GM23338 (cell line): ENCODE measurements at regions not wholly inside any gene's neighbourhood (a gene's known extent, or its start where the extent isn't known, plus 50 kb on each side); places are given as distances from the start of the nearest gene placed in this dataset.
A peak's percentile ranks its signal among the peaks of the same experiment; 100 is the strongest.

Experiments
- ATAC-seq: fragments of 200-7000 bp; cut with Tn5 transposase; 3 replicates; pipeline ENCODE4 v1.9.1; 2020
- DNase-seq: peaks from one replicate; pipeline ENCODE4 v3.0.0-alpha.2; 2015; ENCODE audit warnings: low spot score
- H2AFZ ChIP-seq: fragments of 200-600 bp; sonication (generic); 2 replicates; pipeline ENCODE4 v1.8.0; 2016; ENCODE audit warnings: antibody characterized with exemption, mild to moderate bottlenecking, moderate library complexity
- H3F3A ChIP-seq: fragments of 200-600 bp; sonication (generic); replicated peaks from 2 replicates; pipeline ENCODE4 v1.8.0; 2017; ENCODE audit warnings: antibody characterized with exemption, mixed run types, low read depth
- H3K27ac ChIP-seq: fragments of 200-600 bp; sonication (generic); 2 replicates; pipeline ENCODE4 v1.6.1; 2016; ENCODE audit warnings: low read depth
- H3K27me3 ChIP-seq: fragments of 200-600 bp; sonication (generic); 2 replicates; pipeline ENCODE4 v1.8.0; 2016; ENCODE audit warnings: mild to moderate bottlenecking, mixed run types, moderate library complexity; ENCODE audit not compliant: insufficient read depth
- H3K36me3 ChIP-seq: fragments of 200-600 bp; sonication (generic); 2 replicates; pipeline ENCODE4 v1.8.0; 2016; ENCODE audit warnings: mild to moderate bottlenecking; ENCODE audit not compliant: insufficient read depth
- H3K4me1 ChIP-seq: fragments of 200-600 bp; sonication (generic); 2 replicates; pipeline ENCODE4 v1.8.0; 2016; ENCODE audit warnings: mild to moderate bottlenecking, moderate library complexity; ENCODE audit not compliant: insufficient read depth
- H3K4me2 ChIP-seq: fragments of 200-600 bp; sonication (generic); 2 replicates; pipeline ENCODE4 v1.7.1; 2017; ENCODE audit warnings: mixed run types
- H3K4me3 ChIP-seq: fragments of 200-600 bp; sonication (generic); 2 replicates; pipeline ENCODE4 v1.6.1; 2016; ENCODE audit warnings: mixed run types
- H3K79me2 ChIP-seq: fragments of 200-600 bp; sonication (generic); replicated peaks from 2 replicates; pipeline ENCODE4 v1.8.0; 2017; ENCODE audit warnings: mild to moderate bottlenecking; ENCODE audit not compliant: insufficient read depth
- H3K9me2 ChIP-seq: fragments of 200-600 bp; sonication (generic); 2 replicates; pipeline ENCODE4 v1.8.0; 2017; ENCODE audit not compliant: insufficient read depth
- H4K20me1 ChIP-seq: fragments of 200-600 bp; sonication (generic); replicated peaks from 2 replicates; pipeline ENCODE4 v1.8.0; 2017; ENCODE audit warnings: mild to moderate bottlenecking; ENCODE audit not compliant: insufficient read depth
- H3K27ac Mint-ChIP-seq: 2 replicates; pipeline ENCODE4 v1.8.0; 2020; ENCODE audit warnings: inconsistent platforms, mild to moderate bottlenecking, moderate library complexity, mixed read lengths
- H3K27me3 Mint-ChIP-seq: 3 replicates; pipeline ENCODE4 v1.8.0; 2022; ENCODE audit warnings: low read depth, mild to moderate bottlenecking, moderate library complexity, mixed read lengths, inconsistent platforms; ENCODE audit not compliant: insufficient read depth, poor library complexity
- H3K36me3 Mint-ChIP-seq: 3 replicates; pipeline ENCODE4 v1.8.0; 2021; ENCODE audit warnings: low read depth, mild to moderate bottlenecking, inconsistent platforms, moderate library complexity, mixed read lengths
- H3K4me1 Mint-ChIP-seq: 3 replicates; pipeline ENCODE4 v1.8.0; 2020; ENCODE audit warnings: mild to moderate bottlenecking, inconsistent platforms, mixed read lengths
- H3K4me3 Mint-ChIP-seq: 3 replicates; pipeline ENCODE4 v1.8.0; 2021; ENCODE audit warnings: moderate library complexity, mild to moderate bottlenecking, inconsistent platforms, mixed read lengths
- H3K9me3 Mint-ChIP-seq: 3 replicates; pipeline ENCODE4 v1.8.0; 2020; ENCODE audit warnings: moderate library complexity, mild to moderate bottlenecking, inconsistent platforms, mixed read lengths
- CREB1 ChIP-seq: fragments of 250-450 bp; sonication (Bioruptor Pico); IDR thresholded peaks from 2 replicates; pipeline ENCODE4 v1.5.0; 2020; ENCODE audit warnings: low read depth, mild to moderate bottlenecking, moderate library complexity
- EZH2 ChIP-seq: fragments of 200-600 bp; sonication (generic); IDR thresholded peaks from one replicate; pipeline ENCODE4 v1.8.0; 2017; ENCODE audit warnings: antibody characterized with exemption, mild to moderate bottlenecking, low read depth; ENCODE audit not compliant: unreplicated experiment
- EZH2phosphoT487 ChIP-seq: fragments of 200-600 bp; sonication (generic); IDR thresholded peaks from one replicate; pipeline ENCODE4 v1.8.1; 2018; ENCODE audit warnings: antibody characterized with exemption; ENCODE audit not compliant: unreplicated experiment
- JUNB ChIP-seq: IDR thresholded peaks from one replicate; pipeline ENCODE4 v1.6.1; 2016; ENCODE audit warnings: antibody characterized with exemption; ENCODE audit not compliant: unreplicated experiment
- NANOG ChIP-seq: IDR thresholded peaks from 2 replicates; pipeline ENCODE4 v1.6.1; 2016; ENCODE audit warnings: antibody characterized with exemption, borderline replicate concordance
- POLR2AphosphoS5 ChIP-seq: IDR thresholded peaks from 2 replicates; pipeline ENCODE4 v1.6.1; 2016; ENCODE audit warnings: antibody characterized with exemption, low read depth
- STAT1 ChIP-seq: IDR thresholded peaks from one replicate; pipeline ENCODE4 v1.6.1; 2016; ENCODE audit warnings: antibody characterized with exemption; ENCODE audit not compliant: unreplicated experiment
- ZNF114 ChIP-seq: fragments of 250-450 bp; sonication (Bioruptor Pico); IDR thresholded peaks from 2 replicates; pipeline ENCODE4 v1.5.0; 2020; ENCODE audit warnings: mild to moderate bottlenecking, moderate library complexity
- ZNF331 ChIP-seq: fragments of 250-450 bp; sonication (Bioruptor Pico); IDR thresholded peaks from 2 replicates; pipeline ENCODE4 v1.5.0; 2020; ENCODE audit warnings: low read depth, mild to moderate bottlenecking, moderate library complexity
- TF ChIP-seq, protein P1 (sequence below), 2 experiments: fragments of 200-600 bp in 1 of 2; sonication (generic) in 1 of 2; conservative IDR thresholded peaks; 2 replicates each; pipeline versions ENCODE4 v1.5.1 to v1.6.1; 2016 to 2017; ENCODE audit warnings: antibody characterized with exemption in 2 of 2, low read depth in 2 of 2, mild to moderate bottlenecking in 2 of 2, moderate library complexity in 1 of 2
- TF ChIP-seq, protein P2 (sequence below): IDR thresholded peaks from 2 replicates; pipeline ENCODE4 v1.6.1; 2016; ENCODE audit warnings: antibody characterized with exemption
- TF ChIP-seq, protein P3 (sequence below): IDR thresholded peaks from one replicate; pipeline ENCODE4 v1.6.1; 2018; ENCODE audit warnings: antibody characterized with exemption; ENCODE audit not compliant: unreplicated experiment

DNA sequence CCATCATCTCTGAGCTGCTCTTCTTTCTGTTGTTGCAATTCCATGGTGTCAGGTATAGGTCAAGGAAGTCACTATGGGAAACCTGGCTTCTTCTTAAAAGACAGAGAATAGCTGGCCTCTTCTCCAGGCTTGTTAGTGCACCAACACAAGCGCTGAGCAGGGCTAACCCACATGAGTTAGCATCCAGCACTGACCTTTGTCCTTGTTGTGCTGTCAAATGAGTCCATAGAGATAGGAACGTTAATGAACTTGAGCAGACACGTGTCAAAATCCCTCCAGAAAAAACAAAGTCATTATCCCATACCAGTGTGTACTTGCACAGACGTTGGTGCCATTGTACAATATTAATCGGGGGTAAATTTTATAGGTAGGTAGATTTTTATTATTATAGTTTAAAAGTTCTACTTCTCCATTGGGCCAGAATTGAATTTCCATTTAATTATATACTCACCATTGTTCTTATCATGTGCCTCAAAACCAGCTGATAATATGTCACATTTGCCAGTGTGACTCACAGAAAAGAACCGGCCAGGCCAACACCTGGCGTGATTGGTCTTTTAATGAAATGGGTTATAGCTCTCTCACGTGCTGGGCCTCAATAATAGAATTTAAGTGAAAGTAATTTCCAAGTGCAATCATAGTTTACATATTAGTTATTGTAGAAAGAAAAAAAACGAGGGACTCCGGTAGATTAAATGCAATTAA lies 468.8 kb upstream of the MGMT start:
- Histone ChIP-seq H3K9me2 (no peaks in the 10 kb centered on the region), H3K36me3 (no peaks in the 10 kb centered on the region), H3K4me2 (no peak overlapping the region), H3K27ac (no peak overlapping the region), H3K27me3 (no peaks in the 10 kb centered on the region), H3F3A (no peaks in the 10 kb centered on the region), H3K79me2 (no peaks in the 10 kb centered on the region), H2AFZ (no peak overlapping the region), H3K4me1 (no peaks in the 10 kb centered on the region), H3K4me3 (no peak overlapping the region), H4K20me1 (no peaks in the 10 kb centered on the region)
- TF ChIP-seq, protein P1, sequence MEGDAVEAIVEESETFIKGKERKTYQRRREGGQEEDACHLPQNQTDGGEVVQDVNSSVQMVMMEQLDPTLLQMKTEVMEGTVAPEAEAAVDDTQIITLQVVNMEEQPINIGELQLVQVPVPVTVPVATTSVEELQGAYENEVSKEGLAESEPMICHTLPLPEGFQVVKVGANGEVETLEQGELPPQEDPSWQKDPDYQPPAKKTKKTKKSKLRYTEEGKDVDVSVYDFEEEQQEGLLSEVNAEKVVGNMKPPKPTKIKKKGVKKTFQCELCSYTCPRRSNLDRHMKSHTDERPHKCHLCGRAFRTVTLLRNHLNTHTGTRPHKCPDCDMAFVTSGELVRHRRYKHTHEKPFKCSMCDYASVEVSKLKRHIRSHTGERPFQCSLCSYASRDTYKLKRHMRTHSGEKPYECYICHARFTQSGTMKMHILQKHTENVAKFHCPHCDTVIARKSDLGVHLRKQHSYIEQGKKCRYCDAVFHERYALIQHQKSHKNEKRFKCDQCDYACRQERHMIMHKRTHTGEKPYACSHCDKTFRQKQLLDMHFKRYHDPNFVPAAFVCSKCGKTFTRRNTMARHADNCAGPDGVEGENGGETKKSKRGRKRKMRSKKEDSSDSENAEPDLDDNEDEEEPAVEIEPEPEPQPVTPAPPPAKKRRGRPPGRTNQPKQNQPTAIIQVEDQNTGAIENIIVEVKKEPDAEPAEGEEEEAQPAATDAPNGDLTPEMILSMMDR (conservative IDR thresholded peaks at IDR 0.05; ENCODE audit: low read depth in 2 of 2) = no peak
- TF ChIP-seq POLR2AphosphoS5 = no peak
- TF ChIP-seq, protein P2, sequence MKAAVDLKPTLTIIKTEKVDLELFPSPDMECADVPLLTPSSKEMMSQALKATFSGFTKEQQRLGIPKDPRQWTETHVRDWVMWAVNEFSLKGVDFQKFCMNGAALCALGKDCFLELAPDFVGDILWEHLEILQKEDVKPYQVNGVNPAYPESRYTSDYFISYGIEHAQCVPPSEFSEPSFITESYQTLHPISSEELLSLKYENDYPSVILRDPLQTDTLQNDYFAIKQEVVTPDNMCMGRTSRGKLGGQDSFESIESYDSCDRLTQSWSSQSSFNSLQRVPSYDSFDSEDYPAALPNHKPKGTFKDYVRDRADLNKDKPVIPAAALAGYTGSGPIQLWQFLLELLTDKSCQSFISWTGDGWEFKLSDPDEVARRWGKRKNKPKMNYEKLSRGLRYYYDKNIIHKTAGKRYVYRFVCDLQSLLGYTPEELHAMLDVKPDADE = no peak
- no peak for TF ChIP-seq ZNF114 (CRISPR knock-in tag)
- TF ChIP-seq, protein P3, sequence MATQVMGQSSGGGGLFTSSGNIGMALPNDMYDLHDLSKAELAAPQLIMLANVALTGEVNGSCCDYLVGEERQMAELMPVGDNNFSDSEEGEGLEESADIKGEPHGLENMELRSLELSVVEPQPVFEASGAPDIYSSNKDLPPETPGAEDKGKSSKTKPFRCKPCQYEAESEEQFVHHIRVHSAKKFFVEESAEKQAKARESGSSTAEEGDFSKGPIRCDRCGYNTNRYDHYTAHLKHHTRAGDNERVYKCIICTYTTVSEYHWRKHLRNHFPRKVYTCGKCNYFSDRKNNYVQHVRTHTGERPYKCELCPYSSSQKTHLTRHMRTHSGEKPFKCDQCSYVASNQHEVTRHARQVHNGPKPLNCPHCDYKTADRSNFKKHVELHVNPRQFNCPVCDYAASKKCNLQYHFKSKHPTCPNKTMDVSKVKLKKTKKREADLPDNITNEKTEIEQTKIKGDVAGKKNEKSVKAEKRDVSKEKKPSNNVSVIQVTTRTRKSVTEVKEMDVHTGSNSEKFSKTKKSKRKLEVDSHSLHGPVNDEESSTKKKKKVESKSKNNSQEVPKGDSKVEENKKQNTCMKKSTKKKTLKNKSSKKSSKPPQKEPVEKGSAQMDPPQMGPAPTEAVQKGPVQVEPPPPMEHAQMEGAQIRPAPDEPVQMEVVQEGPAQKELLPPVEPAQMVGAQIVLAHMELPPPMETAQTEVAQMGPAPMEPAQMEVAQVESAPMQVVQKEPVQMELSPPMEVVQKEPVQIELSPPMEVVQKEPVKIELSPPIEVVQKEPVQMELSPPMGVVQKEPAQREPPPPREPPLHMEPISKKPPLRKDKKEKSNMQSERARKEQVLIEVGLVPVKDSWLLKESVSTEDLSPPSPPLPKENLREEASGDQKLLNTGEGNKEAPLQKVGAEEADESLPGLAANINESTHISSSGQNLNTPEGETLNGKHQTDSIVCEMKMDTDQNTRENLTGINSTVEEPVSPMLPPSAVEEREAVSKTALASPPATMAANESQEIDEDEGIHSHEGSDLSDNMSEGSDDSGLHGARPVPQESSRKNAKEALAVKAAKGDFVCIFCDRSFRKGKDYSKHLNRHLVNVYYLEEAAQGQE = no peak
- TF ChIP-seq STAT1 = no peak
- Mint-ChIP-seq H3K9me3 (no peaks in the 10 kb centered on the region), H3K36me3 (no peaks in the 10 kb centered on the region; the same call in 2 of the 3 replicates), H3K4me1 (peaks cover 6% of the 10 kb centered on the region), H3K4me3 (no peak overlapping the region), H3K27me3 (peaks cover 6% of the 10 kb centered on the region), H3K27ac (peak overlapping the region; percentile 48; the same call in 1 of the 2 replicates)
- DNase-seq (no peak), ATAC-seq (no peak)

DNA sequence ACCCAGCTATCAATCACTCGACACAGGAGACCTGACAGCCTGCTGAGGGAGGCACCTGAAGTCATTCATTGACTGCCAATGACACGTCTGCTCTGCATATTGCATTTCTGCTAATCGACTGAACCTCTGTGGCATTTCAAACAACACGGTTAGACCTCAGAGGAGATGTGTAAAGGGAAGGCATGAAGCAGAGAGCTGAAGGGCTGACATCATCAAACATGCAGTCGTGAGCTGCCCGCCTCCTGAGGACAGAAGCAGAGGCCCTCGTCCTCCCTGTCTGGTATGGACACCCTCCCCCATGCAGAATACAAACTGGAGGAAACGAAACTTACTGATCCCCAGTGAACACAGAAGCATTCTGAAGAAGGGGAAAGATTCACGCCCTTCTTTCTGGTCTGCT lies 462.6 kb upstream of the MGMT start:
- H3K27me3 Mint-ChIP-seq = peaks cover 3% of the 10 kb centered on the region
- no peaks in the 10 kb centered on the region for H3F3A ChIP-seq
- ATAC-seq = no peak
- no peaks in the 10 kb centered on the region for H3K4me1 ChIP-seq
- H3K4me1 Mint-ChIP-seq = peaks cover 4% of the 10 kb centered on the region
- no peak overlapping the region for H3K4me3 ChIP-seq
- no peak overlapping the region for H3K4me3 Mint-ChIP-seq
- DNase-seq = no peak
- no peaks in the 10 kb centered on the region for H3K79me2 ChIP-seq
- H4K20me1 ChIP-seq = no peaks in the 10 kb centered on the region
- H3K27ac ChIP-seq = no peak overlapping the region
- peaks cover 9% of the 10 kb centered on the region; the same call in 1 of the 2 replicates for H3K9me2 ChIP-seq
- H3K27me3 ChIP-seq = no peaks in the 10 kb centered on the region
- no peak overlapping the region for H3K4me2 ChIP-seq
- H3K9me3 Mint-ChIP-seq = no peaks in the 10 kb centered on the region
- no peak overlapping the region for H3K27ac Mint-ChIP-seq
- no peaks in the 10 kb centered on the region for H3K36me3 ChIP-seq
- no peaks in the 10 kb centered on the region for H3K36me3 Mint-ChIP-seq
- H2AFZ ChIP-seq = no peak overlapping the region
- no peak for TF ChIP-seq STAT1
- TF ChIP-seq, protein P3 = no peak
- TF ChIP-seq, protein P2 = no peak
- TF ChIP-seq EZH2phosphoT487 = no peak
- no peak for TF ChIP-seq ZNF331 (CRISPR knock-in tag)
- no peak for TF ChIP-seq EZH2
- TF ChIP-seq CREB1 (CRISPR knock-in tag) = no peak
- TF ChIP-seq NANOG = no peak
- no peak for TF ChIP-seq JUNB
